Activated CD4-positive, alpha-beta T cell treated with anti-CD3 and anti-CD28 coated beads, Interleukin-2, amount 10 ng/mL, durations not matched to agents 7 days and 5 days (primary cell): ENCODE measurements at regions not wholly inside any gene's neighbourhood (a gene's known extent, or its start where the extent isn't known, plus 50 kb on each side); places are given as distances from the start of the nearest gene placed in this dataset.

Source experiments
- CTCF ChIA-PET: fragments of 350-600 bp; sonication (Branson Sonifier 250); formaldehyde crosslinking; loops from one replicate; lab custom pipeline; 2021; ENCODE audit warnings: antibody characterized with exemption; lab: Charles Lee
- POLR2A ChIA-PET: fragments of 350-600 bp; sonication (Branson Sonifier 250); formaldehyde crosslinking; loops from one replicate; lab custom pipeline; 2021; ENCODE audit warnings: antibody characterized with exemption; lab: Charles Lee
- DNase-seq: peaks from one replicate; pipeline ENCODE4 v3.0.0-alpha.2; 2020
- H3K27ac Mint-ChIP-seq: one replicate; pipeline ENCODE4 v1.8.0; 2021; ENCODE audit warnings: mild to moderate bottlenecking, moderate library complexity, mixed read lengths
- H3K27me3 Mint-ChIP-seq: one replicate; pipeline ENCODE4 v1.8.0; 2021; ENCODE audit warnings: mixed read lengths
- H3K36me3 Mint-ChIP-seq: one replicate; pipeline ENCODE4 v1.8.0; 2021; ENCODE audit warnings: low read depth, mixed read lengths
- H3K4me1 Mint-ChIP-seq: one replicate; pipeline ENCODE4 v1.8.0; 2021; ENCODE audit warnings: mixed read lengths
- H3K4me3 Mint-ChIP-seq: one replicate; pipeline ENCODE4 v1.8.0; 2021; ENCODE audit warnings: mild to moderate bottlenecking, moderate library complexity, mixed read lengths
- H3K9me3 Mint-ChIP-seq: one replicate; pipeline ENCODE4 v1.8.0; 2021; ENCODE audit warnings: mixed read lengths

DNA sequence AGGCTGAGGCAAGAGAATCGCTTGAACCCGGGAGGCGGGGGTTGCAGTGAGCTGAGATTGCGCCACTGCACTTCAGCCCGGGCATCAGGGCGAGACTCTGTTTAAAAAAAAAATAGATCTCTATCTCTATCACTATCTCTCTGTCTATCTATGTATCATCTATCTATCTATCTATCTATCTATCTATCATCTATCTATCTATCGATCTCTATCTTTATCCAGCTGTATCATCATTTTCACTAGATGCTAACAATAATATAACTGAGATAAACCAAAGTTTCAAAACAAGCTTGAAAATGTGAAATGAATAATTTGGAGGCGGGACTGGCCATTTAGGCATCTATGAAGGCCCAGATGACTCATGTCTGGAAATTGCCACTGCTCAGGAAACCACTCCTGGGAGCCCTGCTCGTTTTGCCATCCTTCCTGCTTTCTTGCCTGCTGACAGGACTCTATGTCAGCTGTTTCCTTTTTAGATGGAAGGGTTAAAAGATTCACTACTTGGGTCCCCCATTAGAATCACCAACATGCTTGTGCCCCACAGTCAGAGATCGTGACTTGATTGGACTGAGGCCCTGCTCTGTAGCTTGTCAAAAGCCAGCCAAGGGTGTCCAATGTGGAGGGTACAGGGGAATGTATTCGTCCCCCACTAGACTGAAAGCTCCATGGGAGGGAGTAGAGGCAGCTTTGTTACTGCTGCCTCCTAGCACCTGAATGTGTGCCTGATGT, 61.7 kb downstream of the UTRN start:
- peaks cover 37% of the 10 kb centered on the region for H3K36me3 Mint-ChIP-seq
- peak overlapping the region; percentile 58 for H3K4me3 Mint-ChIP-seq
- H3K4me1 Mint-ChIP-seq, result peaks cover 73% of the 10 kb centered on the region
- DNase-seq, result no peak
- H3K27me3 Mint-ChIP-seq, result no peaks in the 10 kb centered on the region
- H3K9me3 Mint-ChIP-seq, result peaks cover 4% of the 10 kb centered on the region
- ChIA-PET CTCF (interaction anchor here (1.0 to 1.1 kb wide), 2 partner anchors 10 to 28 kb away, joined by 3 to 4 read pairs; no protein-coding TSS in a partner anchor), POLR2A (interaction anchor here (0.5 kb wide), 1 partner anchor 88 kb away, joined by 4 read pairs; no protein-coding TSS in a partner anchor)
- H3K27ac Mint-ChIP-seq, result peak overlapping the region; percentile 73

- H3K27me3 Mint-ChIP-seq, result no peaks in the 10 kb centered on the region
- ChIA-PET POLR2A (no interaction called here), CTCF (interaction anchor here (1.0 to 1.1 kb wide), 2 partner anchors 10 to 28 kb away, joined by 3 to 4 read pairs; no protein-coding TSS in a partner anchor)
- peak overlapping the region; percentile 73 for H3K27ac Mint-ChIP-seq
- peaks cover 4% of the 10 kb centered on the region for H3K9me3 Mint-ChIP-seq
- no peak for DNase-seq
- peaks cover 73% of the 10 kb centered on the region for H3K4me1 Mint-ChIP-seq
- H3K36me3 Mint-ChIP-seq, result peaks cover 37% of the 10 kb centered on the region
- peak overlapping the region; percentile 58 for H3K4me3 Mint-ChIP-seq
Observed at GRCh38 chr6:144347448-144347759, 62.3 kb downstream of the UTRN start.

GRCh38 chr6:144347933-144348332, 62.8 kb downstream of the UTRN start:
- H3K4me3 Mint-ChIP-seq, result no peak overlapping the region
- POLR2A ChIA-PET, result no interaction called here
- peaks cover 4% of the 10 kb centered on the region for H3K9me3 Mint-ChIP-seq
- CTCF ChIA-PET, result interaction anchor here (0.5 to 1.0 kb wide), 3 partner anchors 27 to 104 kb away, joined by 3 to 4 read pairs (median 4); no protein-coding TSS in a partner anchor
- DNase-seq, result no peak
- H3K36me3 Mint-ChIP-seq, result peaks cover 37% of the 10 kb centered on the region
- H3K27ac Mint-ChIP-seq, result peak overlapping the region; percentile 95
- no peaks in the 10 kb centered on the region for H3K27me3 Mint-ChIP-seq
- H3K4me1 Mint-ChIP-seq, result peaks cover 73% of the 10 kb centered on the region

DNA sequence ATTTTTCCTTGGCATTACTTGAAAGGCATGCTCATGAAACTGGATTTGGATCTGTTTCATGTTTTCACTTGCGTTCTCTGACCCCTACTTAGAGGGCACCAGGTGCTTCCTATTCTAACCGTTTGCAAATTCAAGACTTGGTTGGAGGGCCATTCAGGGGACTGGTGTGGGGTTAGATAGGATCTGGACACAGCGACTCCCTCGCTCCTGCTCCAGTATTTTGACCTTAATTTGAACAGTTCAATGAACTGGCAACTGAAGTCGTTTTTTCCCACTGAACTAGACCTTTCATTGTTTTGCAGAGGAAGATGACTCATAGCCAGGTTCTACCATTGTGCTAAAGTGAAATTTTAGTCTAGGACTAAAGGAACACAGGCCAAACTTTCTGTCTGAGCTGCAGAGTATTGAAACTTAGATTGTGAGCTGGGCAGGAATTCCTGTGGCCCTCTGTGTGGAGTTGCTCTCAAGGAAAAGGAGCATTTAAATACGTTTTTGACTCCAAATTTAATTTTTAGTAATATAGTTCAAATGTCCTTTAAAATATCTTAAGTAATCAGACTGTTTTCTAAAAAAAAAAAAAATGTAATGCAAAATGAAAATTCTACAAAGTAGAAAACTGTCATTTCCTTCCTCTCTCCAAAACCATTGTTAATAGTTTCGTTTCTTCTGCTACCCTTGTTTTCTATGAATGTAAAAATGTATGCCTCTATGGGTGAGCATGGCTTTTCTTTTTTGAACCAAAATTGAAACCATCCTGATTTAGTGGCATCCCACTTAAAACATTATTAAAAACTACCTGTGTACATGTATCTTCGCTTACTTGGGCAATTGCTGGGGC, 64.8 kb downstream of the UTRN start:
- Mint-ChIP-seq H3K4me3 (peak overlapping the region; percentile 72), H3K27ac (peak overlapping the region; percentile 95), H3K9me3 (peaks cover 4% of the 10 kb centered on the region), H3K36me3 (peaks cover 41% of the 10 kb centered on the region), H3K27me3 (no peaks in the 10 kb centered on the region), H3K4me1 (peaks cover 83% of the 10 kb centered on the region)
- ChIA-PET CTCF (no interaction called here), POLR2A (no interaction called here)
- DNase-seq, result no peak

DNA sequence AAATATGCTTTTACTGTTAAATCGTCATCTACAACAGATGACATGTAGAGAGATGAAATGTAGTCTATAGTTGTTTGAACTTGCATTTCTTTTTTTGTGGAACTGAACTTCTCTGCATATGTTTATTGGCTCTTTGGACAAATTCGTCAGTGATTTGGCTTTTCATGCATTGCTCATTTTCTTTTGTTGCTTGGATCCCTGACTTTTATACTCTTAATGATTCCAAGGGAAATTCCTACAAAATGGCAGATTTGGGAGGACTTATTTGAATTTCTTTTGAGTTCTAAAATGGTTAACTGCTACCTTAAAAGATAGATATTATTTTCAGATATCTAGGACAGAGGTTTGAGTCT, 65.4 kb downstream of the UTRN start:
- H3K36me3 Mint-ChIP-seq, result peaks cover 38% of the 10 kb centered on the region
- H3K27ac Mint-ChIP-seq, result peak overlapping the region; percentile 95
- DNase-seq, result no peak
- peaks cover 79% of the 10 kb centered on the region for H3K4me1 Mint-ChIP-seq
- H3K4me3 Mint-ChIP-seq, result peak overlapping the region; percentile 72
- ChIA-PET POLR2A (no interaction called here), CTCF (no interaction called here)
- no peaks in the 10 kb centered on the region for H3K27me3 Mint-ChIP-seq
- peaks cover 4% of the 10 kb centered on the region for H3K9me3 Mint-ChIP-seq

DNA sequence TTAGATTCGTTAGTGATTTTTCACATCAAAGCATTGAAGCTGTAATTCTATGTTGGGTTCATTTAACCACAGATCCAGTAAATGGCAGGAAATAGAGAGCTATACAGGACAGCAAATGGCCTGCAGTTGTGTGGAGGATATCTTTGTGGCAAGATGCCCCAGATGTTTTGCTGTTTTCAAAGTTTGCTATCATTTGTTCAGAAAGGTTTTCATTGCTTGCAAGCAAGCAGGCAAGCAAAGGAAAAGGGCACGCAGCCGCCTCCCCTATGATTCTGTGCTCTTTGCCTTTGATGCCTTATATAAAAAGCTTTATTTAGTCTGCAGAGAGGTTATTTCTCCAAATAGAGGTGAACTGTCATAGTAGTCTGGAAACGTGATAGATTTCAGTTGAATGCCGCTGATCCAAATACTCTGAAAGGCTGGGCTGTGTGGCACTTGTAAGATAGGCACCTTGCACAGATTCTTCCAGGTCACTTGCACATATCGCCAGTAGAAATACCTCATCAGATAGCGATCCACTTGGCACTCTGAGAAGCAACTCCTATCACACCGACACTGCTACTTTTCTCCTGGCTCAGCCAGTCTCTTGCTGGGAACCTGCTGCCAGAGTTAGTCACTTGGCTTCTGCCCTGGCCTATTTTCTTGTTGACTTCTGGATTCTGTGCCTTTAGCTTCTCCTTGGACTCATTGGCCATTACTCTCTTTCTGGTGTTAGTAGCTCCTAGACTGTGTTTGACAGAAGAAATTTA, 66.4 kb downstream of the UTRN start:
- H3K27me3 Mint-ChIP-seq, result no peaks in the 10 kb centered on the region
- DNase-seq, result no peak
- H3K4me3 Mint-ChIP-seq, result peak overlapping the region; percentile 72
- H3K27ac Mint-ChIP-seq, result peak overlapping the region; percentile 95
- H3K36me3 Mint-ChIP-seq, result peaks cover 38% of the 10 kb centered on the region
- H3K4me1 Mint-ChIP-seq, result peaks cover 76% of the 10 kb centered on the region
- ChIA-PET CTCF (no interaction called here), POLR2A (interaction anchor here (0.6 kb wide), 1 partner anchor 54 kb away, joined by 3 read pairs; no protein-coding TSS in a partner anchor)
- peaks cover 4% of the 10 kb centered on the region for H3K9me3 Mint-ChIP-seq

- Mint-ChIP-seq H3K36me3 (peaks cover 35% of the 10 kb centered on the region), H3K9me3 (peaks cover 4% of the 10 kb centered on the region), H3K27me3 (no peaks in the 10 kb centered on the region), H3K4me3 (peak overlapping the region; percentile 72), H3K27ac (peak overlapping the region; percentile 95), H3K4me1 (peaks cover 74% of the 10 kb centered on the region)
- no peak for DNase-seq
- POLR2A ChIA-PET, result interaction anchor here (0.7 kb wide), 1 partner anchor 8 kb away, joined by 6 read pairs; no protein-coding TSS in a partner anchor
- CTCF ChIA-PET, result interaction anchor here (0.8 kb wide), 1 partner anchor 66 kb away, joined by 5 read pairs; no protein-coding TSS in a partner anchor
Observed at GRCh38 chr6:144352331-144352730, 67.2 kb downstream of the UTRN start.

- no peaks in the 10 kb centered on the region for H3K27me3 Mint-ChIP-seq
- ChIA-PET POLR2A (no interaction called here), CTCF (no interaction called here)
- H3K27ac Mint-ChIP-seq, result peak overlapping the region; percentile 86
- no peaks in the 10 kb centered on the region for H3K9me3 Mint-ChIP-seq
- H3K4me3 Mint-ChIP-seq, result peak overlapping the region; percentile 45
- no peak for DNase-seq
- peaks cover 64% of the 10 kb centered on the region for H3K4me1 Mint-ChIP-seq
- peaks cover 31% of the 10 kb centered on the region for H3K36me3 Mint-ChIP-seq
Observed at GRCh38 chr6:144353871-144354314, 68.8 kb downstream of the UTRN start.

DNA sequence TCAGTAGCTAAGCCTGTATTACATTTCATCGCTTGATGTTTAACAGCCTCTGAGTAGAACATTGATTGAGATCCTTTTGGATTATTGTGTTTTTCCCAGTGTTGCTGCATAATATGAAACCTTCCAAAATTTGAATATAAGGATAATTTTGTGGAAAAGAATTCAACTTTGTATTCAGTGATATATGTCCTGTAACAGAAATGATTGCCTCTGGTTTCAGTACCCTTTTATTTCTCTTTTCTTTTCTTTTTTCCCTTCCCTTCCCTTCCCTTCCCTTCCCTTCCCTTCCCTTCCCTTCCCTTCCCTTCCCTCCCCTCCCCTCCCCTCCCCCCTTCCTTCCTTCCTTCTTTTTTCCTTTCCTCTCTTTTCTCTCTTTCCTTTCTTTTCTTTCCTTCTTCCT, 74.6 kb downstream of the UTRN start:
- Mint-ChIP-seq H3K36me3 (peaks cover 43% of the 10 kb centered on the region), H3K9me3 (no peaks in the 10 kb centered on the region), H3K27ac (no peak overlapping the region), H3K4me3 (no peak overlapping the region), H3K27me3 (no peaks in the 10 kb centered on the region), H3K4me1 (peaks cover 48% of the 10 kb centered on the region)
- CTCF ChIA-PET, result no interaction called here
- no peak for DNase-seq
- POLR2A ChIA-PET, result no interaction called here

DNA sequence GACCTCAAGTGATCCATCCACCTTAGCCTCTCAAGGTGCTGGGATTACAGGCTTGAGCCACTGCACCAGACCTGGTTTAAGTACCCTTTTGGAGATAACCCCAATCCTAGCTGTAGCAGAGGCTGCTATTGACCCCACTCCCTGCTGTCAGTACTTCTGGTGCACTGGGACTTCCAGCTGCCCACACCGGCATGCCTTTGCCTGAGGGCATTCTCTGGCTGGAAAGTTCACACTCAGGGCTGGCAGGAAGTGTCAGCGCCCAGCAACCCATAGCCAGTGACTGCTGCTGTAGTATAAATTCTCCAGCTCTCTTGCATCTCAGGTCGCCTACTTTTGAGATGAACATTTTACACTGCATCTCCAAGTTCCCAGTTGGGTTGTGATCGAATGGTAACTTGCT, 75.3 kb downstream of the UTRN start:
- POLR2A ChIA-PET, result no interaction called here

DNA sequence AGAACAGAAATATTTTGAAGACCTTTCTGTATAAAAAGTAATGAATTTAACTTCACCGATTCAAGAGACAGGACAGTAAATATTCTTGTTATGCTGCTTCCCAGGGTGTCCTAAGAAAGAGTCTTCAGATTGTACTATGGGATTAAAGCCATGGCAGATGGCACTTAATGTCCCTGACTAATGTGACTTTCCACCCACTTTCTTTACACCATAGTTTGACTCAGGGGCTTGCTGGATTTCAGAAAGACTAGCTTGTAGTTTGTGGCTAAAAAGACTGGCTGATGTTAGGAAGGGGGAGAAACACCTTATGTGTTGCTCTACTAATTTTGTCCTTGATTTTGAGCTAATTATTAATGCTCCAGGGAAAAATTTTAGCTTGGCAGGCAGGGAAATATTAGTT, 75.9 kb downstream of the UTRN start:
- ChIA-PET POLR2A (interaction anchor here (0.7 kb wide), 1 partner anchor 863 kb away, joined by 3 read pairs; no protein-coding TSS in a partner anchor), CTCF (interaction anchor here (0.9 kb wide), 1 partner anchor 119 kb away, joined by 3 read pairs; no protein-coding TSS in a partner anchor)
- Mint-ChIP-seq H3K4me1 (peaks cover 50% of the 10 kb centered on the region), H3K9me3 (no peaks in the 10 kb centered on the region), H3K27ac (no peak overlapping the region), H3K36me3 (peaks cover 47% of the 10 kb centered on the region), H3K27me3 (no peaks in the 10 kb centered on the region), H3K4me3 (no peak overlapping the region)
- DNase-seq, result no peak

More for the DNA sequence above, 75.3 kb downstream of the UTRN start:
- H3K4me3 Mint-ChIP-seq, result no peak overlapping the region
- no peak for DNase-seq
- H3K27me3 Mint-ChIP-seq, result no peaks in the 10 kb centered on the region
- peaks cover 43% of the 10 kb centered on the region for H3K36me3 Mint-ChIP-seq
- no peak overlapping the region for H3K27ac Mint-ChIP-seq
- H3K4me1 Mint-ChIP-seq, result peaks cover 49% of the 10 kb centered on the region
- CTCF ChIA-PET, result interaction anchor here (0.9 kb wide), 1 partner anchor 120 kb away, joined by 3 read pairs; no protein-coding TSS in a partner anchor
- H3K9me3 Mint-ChIP-seq, result no peaks in the 10 kb centered on the region
